Heart right ventricle (tissue), 16 donors: ENCODE measurements at regions not wholly inside any gene's neighbourhood (a gene's known extent, or its start where the extent isn't known, plus 50 kb on each side); places are given as distances from the start of the nearest gene placed in this dataset.
"Not testable (repeated sequence)": the region's sequence is repeated elsewhere in the genome, so short reads cannot be mapped to it uniquely, and the experiment has no call there.

ENCODE experiments used
- ATAC-seq, 8 donors: fragments of 200-7000 bp; cut with Tn5 transposase; one replicate each; pipeline ENCODE4 v1.9.1; 2020; ENCODE audit warnings: mild to moderate bottlenecking in 8 of 8, moderate library complexity in 8 of 8, moderate number of reproducible peaks in 1 of 8
- DNase-seq, 2 donors: peaks; one replicate each; pipeline ENCODE4 v3.0.0-alpha.2; 2020
- H3K27ac ChIP-seq, 10 donors: fragments of 200-600 bp; sonication (generic) in 2 of 10; one replicate each; pipeline versions ENCODE4 v1.5.0 to v1.8.0; 2020 to 2022; ENCODE audit warnings: mild to moderate bottlenecking in 3 of 10
- H3K27me3 ChIP-seq, 7 donors: fragments of 200-600 bp; one replicate each; pipeline ENCODE4 v1.8.0; 2021 to 2022; ENCODE audit warnings: mild to moderate bottlenecking in 2 of 7
- H3K36me3 ChIP-seq, 9 donors: fragments of 200-600 bp; sonication (generic) in 1 of 9; one replicate each; pipeline versions ENCODE4 v1.5.0 to v1.8.0; 2020 to 2022; ENCODE audit warnings: mild to moderate bottlenecking in 2 of 9
- H3K4me1 ChIP-seq, 9 donors: fragments of 200-600 bp; sonication (generic) in 1 of 9; one replicate each; pipeline versions ENCODE4 v1.5.0 to v1.8.0; 2020 to 2022; ENCODE audit warnings: mild to moderate bottlenecking in 4 of 9
- H3K4me3 ChIP-seq, 10 donors: fragments of 200-600 bp; sonication (generic) in 2 of 10; one replicate each; pipeline versions ENCODE4 v1.5.0 to v1.8.0; 2020 to 2022; ENCODE audit warnings: mild to moderate bottlenecking in 7 of 10, moderate library complexity in 2 of 10
- H3K9me3 ChIP-seq, 11 donors: fragments of 200-600 bp in 10 of 11; sonication (generic) in 2 of 11; one replicate each; pipeline versions ENCODE4 v1.5.0 to v1.8.0; 2013 to 2022; ENCODE audit warnings: mild to moderate bottlenecking in 2 of 11, control low read depth in 1 of 11, moderate library complexity in 1 of 11
- CTCF ChIP-seq, 9 donors: fragments of 200-600 bp; sonication (generic) in 2 of 9; IDR thresholded peaks; one replicate each; pipeline versions ENCODE4 v1.5.0 to v1.8.0; 2021 to 2022; ENCODE audit warnings: antibody characterized with exemption in 9 of 9, mild to moderate bottlenecking in 5 of 9, moderate library complexity in 1 of 9
- WGBS, 2 donors: extraction: QIAGEN DNeasy Blood & Tissue Kit; methylation state at CpG; one replicate each; pipeline ENCODE4 v1.1.7; 2013; ENCODE audit warnings: inconsistent platforms in 1 of 2; 5-methylcytosine and 5-hydroxymethylcytosine counted together
- intact Hi-C, 10 donors: fragments of 100-400 bp; cut with DNase I; formaldehyde crosslinking; loops; one replicate each; pipeline versions ENCODE4 v1.11.1 to v1.14.2; 2022
- donor health status: Arrhythmogenic right ventricular cardiomyopathy.
- donor health status: ischemic (EF 13 %, LVEDD 7.1; RV severe dilation, severe dysfunction).
- donor health status: healthy with polysubstance abuse.
- donor health status: DM: no; HTN: yes; CAD: no.
- donor health status: DM: no; HTN: no; CAD: no.
- donor health status: ischemic (EF 25% LVEDD 6.9; RV normal size, moderate dysfunction).
- donor health status: ischemic (EF 25% LVEDD 5.7; RV mildly dilated, moderate dysfunction).
- donor health status: healthy.
- donor health status: DM: yes; HTN: yes; CAD: no.
- donor health status: Ischemic cardiomyopathy.
- donor health status: ischemic (EF 35%, LVEDD 5.7; RV mildly dilated, moderate dysfunction).
- donor health status: nonischemic (EF 11% LVEDD 7.7; RV severe dilation, severe dysfunction).
- donor health status: DM: yes; HTN: yes; CAD: no.
- donor health status: PGD.
- donor health status: ischemic (EF 29% LVEDD 5.4; RV normal size, mild dysfunction).
- donor health status: nonischemic (EF 23%, LVEDD 6.1; RV moderate dilation, normal function).

- WGBS, 2 donors = 84 to 85% methylated on average over 2 of the region's 2 CpGs
- no peak for TF ChIP-seq CTCF (IDR thresholded peaks at IDR 0.05)
- Histone ChIP-seq H3K4me1 (no peaks in the 10 kb centered on the region), H3K27ac (no peak overlapping the region), H3K4me3 (no peak overlapping the region), H3K27me3 (no peaks in the 10 kb centered on the region), H3K36me3 (no peaks in the 10 kb centered on the region), H3K9me3 (peaks cover 0 to 33% (median 11%) of the 10 kb centered on the region in 11 donors)
- no peak for DNase-seq
- ATAC-seq = no peak
- intact Hi-C loops = no loop called here
These were observed 537.5 kb downstream of the GPAM start for GRCh38 chr10:111646021-111646420.

- ATAC-seq = no peak
- no peak for DNase-seq
- Histone ChIP-seq H3K36me3 (no peaks in the 10 kb centered on the region), H3K27me3 (no peaks in the 10 kb centered on the region), H3K4me3 (no peak overlapping the region), H3K9me3 (peaks cover 0 to 27% (median 11%) of the 10 kb centered on the region in 11 donors), H3K27ac (no peak overlapping the region), H3K4me1 (no peaks in the 10 kb centered on the region)
- 66 to 77% methylated on average over 2 of the region's 2 CpGs for WGBS, 2 donors
- intact Hi-C loops = no loop called here
- TF ChIP-seq CTCF (IDR thresholded peaks at IDR 0.05) = no peak
These were observed 535.5 kb downstream of the GPAM start for GRCh38 chr10:111648046-111648445.

GRCh38 chr10:111649080-111649479 lies 534.5 kb downstream of the GPAM start:
- intact Hi-C loops, ATAC-seq, H3K27me3 ChIP-seq, H3K4me3 ChIP-seq, H3K36me3 ChIP-seq, H3K4me1 ChIP-seq, DNase-seq, H3K27ac ChIP-seq: not testable (repeated sequence)
- peaks cover 0 to 27% (median 11%) of the 10 kb centered on the region in 11 donors for H3K9me3 ChIP-seq
- 75 to 78% methylated on average over 1 of the region's 1 CpG for WGBS, 2 donors

DNA sequence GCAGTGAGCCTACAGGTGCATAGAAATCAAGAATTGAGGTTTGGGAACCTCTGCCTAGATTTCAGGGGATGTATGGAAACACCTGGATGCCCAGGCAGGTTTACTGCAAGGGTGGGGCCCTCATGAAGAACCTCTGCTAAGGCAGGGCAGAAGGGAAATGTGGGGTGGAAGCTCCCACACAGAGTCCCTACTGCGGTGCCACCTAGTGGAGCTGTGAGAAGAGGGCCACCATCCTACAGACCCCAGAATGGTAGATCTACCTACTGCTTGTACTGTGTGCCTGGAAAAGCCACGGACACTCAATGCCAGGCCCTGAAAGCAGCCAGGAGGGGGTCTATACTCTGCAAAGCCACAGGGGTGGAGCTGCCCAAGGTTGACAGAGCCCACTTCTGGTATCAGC lies 533.5 kb downstream of the GPAM start:
- Histone ChIP-seq H3K27me3 (no peaks in the 10 kb centered on the region), H3K4me1 (no peaks in the 10 kb centered on the region), H3K9me3 (peaks cover 0 to 27% (median 11%) of the 10 kb centered on the region in 11 donors), H3K36me3 (no peaks in the 10 kb centered on the region), H3K4me3 (no peak overlapping the region), H3K27ac (no peak overlapping the region)
- WGBS, 2 donors = 58 to 63% methylated on average over 2 of the region's 2 CpGs
- intact Hi-C loops = no loop called here
- TF ChIP-seq CTCF (IDR thresholded peaks at IDR 0.05) = no peak
- ATAC-seq (no peak), DNase-seq (no peak)

- TF ChIP-seq CTCF (IDR thresholded peaks at IDR 0.05) = no peak
- Histone ChIP-seq H3K4me3 (no peak overlapping the region), H3K27ac (no peak overlapping the region), H3K27me3 (no peaks in the 10 kb centered on the region), H3K36me3 (no peaks in the 10 kb centered on the region), H3K9me3 (no peaks in the 10 kb centered on the region), H3K4me1 (no peaks in the 10 kb centered on the region)
- intact Hi-C loops = no loop called here
- DNase-seq (no peak), ATAC-seq (no peak)
These were observed 527.5 kb downstream of the GPAM start for GRCh38 chr10:111656066-111656465.
